ENCODE measurements at regions not wholly inside any gene's neighbourhood (a gene's known extent, or its start where the extent isn't known, plus 50 kb on each side); places are given as distances from the start of the nearest gene placed in this dataset.
"Not testable (repeated sequence)": the region's sequence is repeated elsewhere in the genome, so short reads cannot be mapped to it uniquely, and the experiment has no call there.

- CTCF ChIA-PET, result interaction anchor here (0.6 kb wide), 1 partner anchor 96 kb away, joined by 3 read pairs; no protein-coding TSS in a partner anchor
- POLR2A ChIA-PET, result no interaction called here
- DNase-seq (no peak), ATAC-seq (ENCODE audit: low read depth) (no peak)
- TF ChIP-seq CTCF (IDR thresholded peaks at IDR 0.05) (no peak), EZH2 (IDR thresholded peaks at IDR 0.05; ENCODE audit: borderline replicate concordance, insufficient read depth, low read depth, low read length, poor library complexity, severe bottlenecking) (no peak)
- Histone ChIP-seq H3K9ac (ENCODE audit: low read length) (no peak overlapping the region), H3K4me1 (ENCODE audit: control insufficient read depth in 2 of 2, insufficient read depth in 2 of 2, low read length in 2 of 2) (no peaks in the 10 kb centered on the region), H4K20me1 (ENCODE audit: control insufficient read depth, insufficient read depth, low read length, poor library complexity, severe bottlenecking) (peaks cover 31% of the 10 kb centered on the region), H3K27me3 (replicated peaks in 1 of 4; ENCODE audit: control extremely low read depth in 1 of 4, control insufficient read depth in 3 of 4, insufficient read depth in 4 of 4, low read length in 3 of 4) (no peaks in the 10 kb centered on the region), H3K79me2 (ENCODE audit: control insufficient read depth, insufficient read depth, low read length) (peaks cover 35% of the 10 kb centered on the region), H3K4me2 (replicated peaks; ENCODE audit: low read depth, low read length, poor library complexity, severe bottlenecking) (no peak overlapping the region), H2AFZ (ENCODE audit: insufficient read depth, low read depth, low read length, poor library complexity, severe bottlenecking) (no peak overlapping the region), H3K9me3 (ENCODE audit: control extremely low read depth in 1 of 3, control insufficient read depth in 2 of 3, insufficient read depth in 1 of 3, low read length in 2 of 3) (peaks cover 0 to 9% (median 0%) of the 10 kb centered on the region in 3 donors), H3K36me3 (replicated peaks in 1 of 2; ENCODE audit: control extremely low read depth in 1 of 2, control insufficient read depth in 1 of 2, extremely low read depth in 1 of 2, insufficient read depth in 2 of 2, low read length in 1 of 2) (peaks cover 2 to 5% of the 10 kb centered on the region in 2 experiments), H3K27ac (ENCODE audit: low read length in 2 of 2) (no peak overlapping the region), H3K4me3 (ENCODE audit: control extremely low read depth in 1 of 5, extremely low read depth in 1 of 5, insufficient read depth in 1 of 5, low read depth in 2 of 5, low read length in 4 of 5) (no peak overlapping the region)
- H3K27me3 Mint-ChIP-seq, result no peaks in the 10 kb centered on the region
- H3K9me3 Mint-ChIP-seq (ENCODE audit: insufficient read depth), result no peaks in the 10 kb centered on the region
- no peak overlapping the region for H3K27ac Mint-ChIP-seq
- intact Hi-C loops (cut with micrococcal nuclease), result no loop called here
- WGBS (ENCODE audit: insufficient coverage), result no CpG with 5 or more reads among the region's 2 CpGs
- H3K4me1 Mint-ChIP-seq, result peaks cover 18% of the 10 kb centered on the region
- no peak overlapping the region for H3K4me3 Mint-ChIP-seq
These were observed 316.3 kb upstream of the POU5F2 start for GRCh38 chr5:94057655-94058054.

GRCh38 chr5:94057217-94057616 lies 315.8 kb upstream of the POU5F2 start:
- Histone ChIP-seq H3K4me2 (replicated peaks; ENCODE audit: low read depth, low read length, poor library complexity, severe bottlenecking) (no peak overlapping the region), H3K79me2 (ENCODE audit: control insufficient read depth, insufficient read depth, low read length) (peaks cover 31% of the 10 kb centered on the region), H3K9ac (ENCODE audit: low read length) (no peak overlapping the region), H3K27ac (ENCODE audit: low read length in 2 of 2) (no peak overlapping the region), H2AFZ (ENCODE audit: insufficient read depth, low read depth, low read length, poor library complexity, severe bottlenecking) (no peak overlapping the region), H3K27me3 (replicated peaks in 1 of 4; ENCODE audit: control extremely low read depth in 1 of 4, control insufficient read depth in 3 of 4, insufficient read depth in 4 of 4, low read length in 3 of 4) (no peaks in the 10 kb centered on the region), H3K4me3 (ENCODE audit: control extremely low read depth in 1 of 5, extremely low read depth in 1 of 5, insufficient read depth in 1 of 5, low read depth in 2 of 5, low read length in 4 of 5) (no peak overlapping the region), H3K9me3 (ENCODE audit: control extremely low read depth in 1 of 3, control insufficient read depth in 2 of 3, insufficient read depth in 1 of 3, low read length in 2 of 3) (peaks cover 0 to 5% (median 0%) of the 10 kb centered on the region in 3 donors), H3K36me3 (replicated peaks in 1 of 2; ENCODE audit: control extremely low read depth in 1 of 2, control insufficient read depth in 1 of 2, extremely low read depth in 1 of 2, insufficient read depth in 2 of 2, low read length in 1 of 2) (peaks cover 3 to 10% of the 10 kb centered on the region in 2 experiments), H4K20me1 (ENCODE audit: control insufficient read depth, insufficient read depth, low read length, poor library complexity, severe bottlenecking) (peaks cover 27% of the 10 kb centered on the region), H3K4me1 (ENCODE audit: control insufficient read depth in 2 of 2, insufficient read depth in 2 of 2, low read length in 2 of 2) (no peaks in the 10 kb centered on the region)
- no CpG with 5 or more reads among the region's 1 CpG for WGBS (ENCODE audit: insufficient coverage)
- Mint-ChIP-seq H3K9me3 (ENCODE audit: insufficient read depth) (no peaks in the 10 kb centered on the region), H3K4me3 (no peak overlapping the region), H3K4me1 (peaks cover 15% of the 10 kb centered on the region), H3K27me3 (no peaks in the 10 kb centered on the region), H3K27ac (no peak overlapping the region)
- POLR2A ChIA-PET, result no interaction called here
- intact Hi-C loops (cut with micrococcal nuclease), result no loop called here
- CTCF ChIA-PET, result no interaction called here
- TF ChIP-seq EZH2 (IDR thresholded peaks at IDR 0.05; ENCODE audit: borderline replicate concordance, insufficient read depth, low read depth, low read length, poor library complexity, severe bottlenecking) (no peak), CTCF (IDR thresholded peaks at IDR 0.05) (no peak)
- DNase-seq, result no peak
- no peak for ATAC-seq (ENCODE audit: low read depth)

- H4K20me1 ChIP-seq (ENCODE audit: control insufficient read depth, insufficient read depth, low read length, poor library complexity, severe bottlenecking); H2AFZ ChIP-seq (ENCODE audit: insufficient read depth, low read depth, low read length, poor library complexity, severe bottlenecking); H3K4me1 ChIP-seq (ENCODE audit: control insufficient read depth in 2 of 2, insufficient read depth in 2 of 2, low read length in 2 of 2); H3K27me3 ChIP-seq (replicated peaks in 1 of 4; ENCODE audit: control extremely low read depth in 1 of 4, control insufficient read depth in 3 of 4, insufficient read depth in 4 of 4, low read length in 3 of 4); DNase-seq; H3K27me3 Mint-ChIP-seq; intact Hi-C loops (cut with micrococcal nuclease); H3K4me3 ChIP-seq (ENCODE audit: control extremely low read depth in 1 of 5, extremely low read depth in 1 of 5, insufficient read depth in 1 of 5, low read depth in 2 of 5, low read length in 4 of 5); H3K27ac Mint-ChIP-seq; H3K27ac ChIP-seq (ENCODE audit: low read length in 2 of 2); H3K9me3 Mint-ChIP-seq (ENCODE audit: insufficient read depth); H3K4me1 Mint-ChIP-seq; ATAC-seq (ENCODE audit: low read depth); H3K4me3 Mint-ChIP-seq; H3K4me2 ChIP-seq (replicated peaks; ENCODE audit: low read depth, low read length, poor library complexity, severe bottlenecking); CTCF ChIA-PET; H3K9me3 ChIP-seq (ENCODE audit: control extremely low read depth in 1 of 3, control insufficient read depth in 2 of 3, insufficient read depth in 1 of 3, low read length in 2 of 3); H3K79me2 ChIP-seq (ENCODE audit: control insufficient read depth, insufficient read depth, low read length); POLR2A ChIA-PET; H3K9ac ChIP-seq (ENCODE audit: low read length): not testable (repeated sequence)
- peaks cover 9 to 24% of the 10 kb centered on the region in 2 experiments for H3K36me3 ChIP-seq (replicated peaks in 1 of 2; ENCODE audit: control extremely low read depth in 1 of 2, control insufficient read depth in 1 of 2, extremely low read depth in 1 of 2, insufficient read depth in 2 of 2, low read length in 1 of 2)
- WGBS (ENCODE audit: insufficient coverage), result 17% methylated on average over 3 of the region's 10 CpGs
These were observed 308.0 kb upstream of the POU5F2 start for GRCh38 chr5:94049307-94049922.

Measured in B cell (primary cell).